ENCODE measurements at regions not wholly inside any gene's neighbourhood (a gene's known extent, or its start where the extent isn't known, plus 50 kb on each side); places are given as distances from the start of the nearest gene placed in this dataset.

- TF ChIP-seq ZNF596 (tag by site-specific recombination; IDR thresholded peaks at IDR 0.05) (no peak), ZNF621 (tag by site-specific recombination; IDR thresholded peaks at IDR 0.05) (no peak), ZNF610 (tag by site-specific recombination; IDR thresholded peaks at IDR 0.05; ENCODE audit: borderline replicate concordance) (no peak)
Measured at GRCh38 chr7:130961128-130961601, 227.2 kb upstream of the KLF14 start (continued).

- POLR2A ChIA-PET, result no interaction called here
- no peaks in the 10 kb centered on the region for H3K4me1 ChIP-seq (ENCODE audit: control insufficient read depth, insufficient read depth, low read length)
Measured at GRCh38 chr7:130962109-130962508, 228.1 kb upstream of the KLF14 start.

More at GRCh38 chr7:130962109-130962508, 228.1 kb upstream of the KLF14 start:
- CTCF ChIA-PET, result interaction anchor here (3.0 kb wide), 1 partner anchor 20 kb away, joined by 18 read pairs; no protein-coding TSS in a partner anchor
- Histone ChIP-seq H3K36me3 (ENCODE audit: control insufficient read depth in 2 of 2, insufficient read depth in 1 of 2, low read length in 2 of 2) (no peaks in the 10 kb centered on the region), H3K9me3 (ENCODE audit: control insufficient read depth, insufficient read depth, low read depth, low read length) (no peaks in the 10 kb centered on the region), H3K4me3 (ENCODE audit: low read depth, low read length) (no peak overlapping the region), H3K27ac (ENCODE audit: extremely low read depth, low read depth, low read length) (no peak overlapping the region)
- TF ChIP-seq ZNF416 (tag by site-specific recombination; IDR thresholded peaks at IDR 0.05) (no peak), ZNF792 (tag by site-specific recombination; IDR thresholded peaks at IDR 0.05) (no peak), PRDM1 (tag by site-specific recombination; IDR thresholded peaks at IDR 0.05) (no peak), ZNF837 (tag by site-specific recombination; IDR thresholded peaks at IDR 0.05) (no peak), ZNF626 (tag by site-specific recombination; IDR thresholded peaks at IDR 0.05) (no peak), ZBTB17 (tag by site-specific recombination; IDR thresholded peaks at IDR 0.05) (no peak), ZNF624 (tag by site-specific recombination; IDR thresholded peaks at IDR 0.05) (no peak), PRDM6 (tag by site-specific recombination; IDR thresholded peaks at IDR 0.05) (no peak), ZBTB11 (tag by site-specific recombination; conservative IDR thresholded peaks at IDR 0.05; ENCODE audit: low read depth) (no peak)
- TF ChIP-seq, protein P1, sequence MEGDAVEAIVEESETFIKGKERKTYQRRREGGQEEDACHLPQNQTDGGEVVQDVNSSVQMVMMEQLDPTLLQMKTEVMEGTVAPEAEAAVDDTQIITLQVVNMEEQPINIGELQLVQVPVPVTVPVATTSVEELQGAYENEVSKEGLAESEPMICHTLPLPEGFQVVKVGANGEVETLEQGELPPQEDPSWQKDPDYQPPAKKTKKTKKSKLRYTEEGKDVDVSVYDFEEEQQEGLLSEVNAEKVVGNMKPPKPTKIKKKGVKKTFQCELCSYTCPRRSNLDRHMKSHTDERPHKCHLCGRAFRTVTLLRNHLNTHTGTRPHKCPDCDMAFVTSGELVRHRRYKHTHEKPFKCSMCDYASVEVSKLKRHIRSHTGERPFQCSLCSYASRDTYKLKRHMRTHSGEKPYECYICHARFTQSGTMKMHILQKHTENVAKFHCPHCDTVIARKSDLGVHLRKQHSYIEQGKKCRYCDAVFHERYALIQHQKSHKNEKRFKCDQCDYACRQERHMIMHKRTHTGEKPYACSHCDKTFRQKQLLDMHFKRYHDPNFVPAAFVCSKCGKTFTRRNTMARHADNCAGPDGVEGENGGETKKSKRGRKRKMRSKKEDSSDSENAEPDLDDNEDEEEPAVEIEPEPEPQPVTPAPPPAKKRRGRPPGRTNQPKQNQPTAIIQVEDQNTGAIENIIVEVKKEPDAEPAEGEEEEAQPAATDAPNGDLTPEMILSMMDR (tag by site-specific recombination; IDR thresholded peaks at IDR 0.05), result no peak
- TF ChIP-seq, protein P2, sequence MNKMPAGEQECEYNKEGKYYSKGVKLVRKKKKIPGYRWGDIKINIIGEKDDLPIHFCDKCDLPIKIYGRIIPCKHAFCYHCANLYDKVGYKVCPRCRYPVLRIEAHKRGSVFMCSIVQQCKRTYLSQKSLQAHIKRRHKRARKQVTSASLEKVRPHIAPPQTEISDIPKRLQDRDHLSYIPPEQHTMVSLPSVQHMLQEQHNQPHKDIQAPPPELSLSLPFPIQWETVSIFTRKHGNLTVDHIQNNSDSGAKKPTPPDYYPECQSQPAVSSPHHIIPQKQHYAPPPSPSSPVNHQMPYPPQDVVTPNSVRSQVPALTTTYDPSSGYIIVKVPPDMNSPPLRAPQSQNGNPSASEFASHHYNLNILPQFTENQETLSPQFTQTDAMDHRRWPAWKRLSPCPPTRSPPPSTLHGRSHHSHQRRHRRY (tag by site-specific recombination; IDR thresholded peaks at IDR 0.05), result no peak
- TF ChIP-seq, protein P3, sequence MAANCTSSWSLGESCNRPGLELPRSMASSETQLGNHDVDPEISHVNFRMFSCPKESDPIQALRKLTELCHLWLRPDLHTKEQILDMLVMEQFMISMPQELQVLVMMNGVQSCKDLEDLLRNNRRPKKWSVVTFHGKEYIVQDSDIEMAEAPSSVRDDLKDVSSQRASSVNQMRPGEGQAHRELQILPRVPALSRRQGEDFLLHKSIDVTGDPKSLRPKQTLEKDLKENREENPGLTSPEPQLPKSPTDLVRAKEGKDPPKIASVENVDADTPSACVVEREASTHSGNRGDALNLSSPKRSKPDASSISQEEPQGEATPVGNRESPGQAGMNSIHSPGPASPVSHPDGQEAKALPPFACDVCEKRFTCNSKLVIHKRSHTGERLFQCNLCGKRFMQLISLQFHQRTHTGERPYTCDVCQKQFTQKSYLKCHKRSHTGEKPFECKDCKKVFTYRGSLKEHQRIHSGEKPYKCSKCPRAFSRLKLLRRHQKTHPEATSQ (tag by site-specific recombination; IDR thresholded peaks at IDR 0.05), result no peak
- TF ChIP-seq, protein P4, sequence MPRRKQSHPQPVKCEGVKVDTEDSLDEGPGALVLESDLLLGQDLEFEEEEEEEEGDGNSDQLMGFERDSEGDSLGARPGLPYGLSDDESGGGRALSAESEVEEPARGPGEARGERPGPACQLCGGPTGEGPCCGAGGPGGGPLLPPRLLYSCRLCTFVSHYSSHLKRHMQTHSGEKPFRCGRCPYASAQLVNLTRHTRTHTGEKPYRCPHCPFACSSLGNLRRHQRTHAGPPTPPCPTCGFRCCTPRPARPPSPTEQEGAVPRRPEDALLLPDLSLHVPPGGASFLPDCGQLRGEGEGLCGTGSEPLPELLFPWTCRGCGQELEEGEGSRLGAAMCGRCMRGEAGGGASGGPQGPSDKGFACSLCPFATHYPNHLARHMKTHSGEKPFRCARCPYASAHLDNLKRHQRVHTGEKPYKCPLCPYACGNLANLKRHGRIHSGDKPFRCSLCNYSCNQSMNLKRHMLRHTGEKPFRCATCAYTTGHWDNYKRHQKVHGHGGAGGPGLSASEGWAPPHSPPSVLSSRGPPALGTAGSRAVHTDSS (tag by site-specific recombination; IDR thresholded peaks at IDR 0.05), result no peak

Data from HEK293 (cell line).